HCEC 1CT (cell line): ENCODE measurements at regions not wholly inside any gene's neighbourhood (a gene's known extent, or its start where the extent isn't known, plus 50 kb on each side); places are given as distances from the start of the nearest gene placed in this dataset.

Source experiments
- DNase-seq: peaks from one replicate; pipeline ENCODE4 v3.0.0-alpha.2; 2017

DNA sequence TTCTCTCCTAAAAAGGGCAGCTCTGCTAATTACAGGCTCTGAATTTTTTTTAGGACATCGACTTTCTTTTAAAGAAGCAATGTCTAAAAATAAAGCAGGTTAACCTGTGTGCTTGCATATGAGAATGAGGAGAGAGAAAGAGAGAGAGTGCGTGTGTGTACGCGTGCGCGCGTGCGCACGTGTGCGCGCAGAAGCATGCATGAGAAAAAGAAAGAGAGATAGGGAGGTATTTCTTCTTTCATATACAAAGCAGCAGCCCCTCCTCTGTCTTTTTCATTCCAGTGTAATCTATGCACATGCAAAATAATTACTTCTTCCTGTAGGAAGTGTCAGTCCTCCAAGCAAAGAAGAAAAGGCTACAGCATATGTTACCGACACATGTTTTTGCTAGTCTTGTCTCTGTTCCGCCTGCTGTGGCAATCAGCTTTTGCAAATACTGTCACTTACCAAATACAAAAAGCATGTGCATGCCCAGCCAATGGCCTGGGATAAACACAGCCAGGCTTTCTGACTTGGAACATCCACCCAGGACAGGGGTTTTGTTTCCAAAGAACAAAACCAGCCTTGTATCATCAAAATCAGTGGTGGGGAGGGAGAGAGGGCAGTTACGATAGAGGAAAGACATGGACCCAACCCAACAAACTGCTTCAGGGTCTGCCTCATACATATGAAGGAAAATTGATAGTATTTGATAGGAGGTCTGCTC lies 252.3 kb upstream of the SLC24A2 start:
- DNase-seq: no peak

DNA sequence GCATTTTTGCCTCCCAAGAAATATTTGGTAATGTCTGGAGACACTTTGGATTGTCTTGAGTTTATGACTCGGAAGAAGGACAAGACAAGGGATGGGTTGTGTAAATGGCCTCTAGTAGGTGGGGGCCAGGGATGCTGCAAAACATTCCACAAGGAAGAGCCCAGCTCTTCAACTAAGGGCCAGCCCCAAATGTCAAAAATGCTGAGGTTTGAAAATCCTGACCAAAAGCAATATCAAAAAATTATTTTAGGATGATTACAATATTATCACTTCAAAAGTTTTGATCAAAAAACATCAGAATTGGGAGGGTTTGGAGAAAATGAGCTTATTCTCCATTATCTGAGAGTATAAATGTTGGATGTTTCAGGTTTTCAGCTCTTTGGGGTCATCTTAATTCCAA lies 248.9 kb upstream of the SLC24A2 start:
- DNase-seq: no peak

DNA sequence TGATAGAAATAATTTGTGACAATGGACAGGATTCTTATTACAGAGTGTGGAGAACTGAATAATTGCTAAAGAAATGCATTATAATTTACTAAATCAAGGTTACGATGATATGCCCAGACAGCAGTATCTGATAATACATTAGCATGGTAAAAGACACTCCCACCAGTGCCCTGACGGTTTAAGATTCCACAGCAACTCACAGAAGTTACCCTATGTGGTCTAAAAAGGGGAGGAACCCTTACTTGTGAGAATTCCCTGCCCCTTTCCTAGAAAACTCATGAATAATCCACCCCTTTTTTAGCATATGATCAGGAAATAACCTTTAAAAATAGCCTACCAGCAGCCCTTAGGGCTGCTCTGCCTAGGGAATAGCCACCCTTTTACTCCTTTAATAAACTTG lies 244.7 kb upstream of the SLC24A2 start:
- DNase-seq: no peak

DNA sequence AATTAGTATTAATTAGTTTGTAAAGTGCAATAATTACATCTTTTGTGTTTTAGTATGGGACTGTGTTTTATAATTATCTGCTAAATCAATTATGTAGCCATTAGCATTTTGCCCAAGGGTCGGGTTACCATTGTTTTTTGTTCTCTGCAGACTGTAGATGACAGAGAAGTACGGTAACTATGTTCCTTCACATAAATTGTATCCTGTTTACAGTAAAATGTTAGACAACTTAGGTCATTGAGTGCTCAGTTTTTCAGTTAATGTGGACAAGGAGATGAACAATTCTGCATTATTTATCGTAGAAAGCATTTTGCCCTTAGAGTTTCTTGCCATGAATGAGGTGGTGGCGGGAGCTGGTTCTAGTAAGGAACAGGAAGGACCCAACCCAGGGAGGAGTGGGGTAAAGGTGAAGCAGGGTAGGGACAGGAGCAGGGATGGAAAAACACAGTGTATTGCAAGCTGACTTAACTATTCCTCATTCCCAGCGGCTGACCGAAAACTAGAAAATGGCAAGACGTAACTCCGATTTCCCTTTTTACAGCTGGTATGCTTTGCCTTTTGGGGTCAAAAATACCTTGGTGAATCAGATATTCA lies 243.7 kb upstream of the SLC24A2 start:
- no peak for DNase-seq

DNA sequence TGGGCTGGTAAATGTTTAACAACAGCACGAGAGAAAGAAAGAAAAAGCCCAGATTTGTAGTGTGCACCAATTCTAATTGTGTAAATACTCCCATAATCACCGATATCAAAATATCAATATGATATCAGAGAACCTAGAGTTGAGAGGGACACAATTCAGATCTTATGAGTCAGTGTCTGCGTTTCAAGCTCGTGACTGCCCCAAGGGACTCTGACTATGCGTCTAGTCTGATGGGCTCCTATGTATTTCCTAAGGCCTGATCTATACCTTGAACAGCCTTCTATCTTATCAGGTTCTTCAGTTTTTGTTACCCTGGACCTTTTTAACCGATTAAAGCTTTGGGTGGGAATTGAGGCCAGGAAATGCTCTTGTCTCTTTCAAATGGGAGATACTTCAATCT lies 243.0 kb upstream of the SLC24A2 start:
- no peak for DNase-seq

DNA sequence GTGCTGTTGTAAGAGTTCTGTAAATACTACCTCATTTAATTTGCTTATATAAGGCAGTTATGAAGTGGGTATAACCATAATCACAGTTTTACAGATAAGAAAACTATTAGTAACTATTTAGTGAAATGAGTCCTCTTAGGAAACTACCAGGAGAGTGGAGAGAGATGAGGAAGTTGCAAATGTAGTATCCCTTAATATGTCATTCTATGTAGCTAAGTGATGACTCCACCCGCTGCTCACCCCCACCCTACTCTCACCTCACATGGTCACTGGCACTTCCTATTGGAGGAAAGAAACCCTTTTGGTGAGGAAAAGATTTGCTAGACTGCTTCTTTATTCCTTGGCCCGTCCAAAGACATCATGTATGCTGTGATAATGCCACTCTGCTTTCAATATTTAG lies 241.8 kb upstream of the SLC24A2 start:
- no peak for DNase-seq

DNA sequence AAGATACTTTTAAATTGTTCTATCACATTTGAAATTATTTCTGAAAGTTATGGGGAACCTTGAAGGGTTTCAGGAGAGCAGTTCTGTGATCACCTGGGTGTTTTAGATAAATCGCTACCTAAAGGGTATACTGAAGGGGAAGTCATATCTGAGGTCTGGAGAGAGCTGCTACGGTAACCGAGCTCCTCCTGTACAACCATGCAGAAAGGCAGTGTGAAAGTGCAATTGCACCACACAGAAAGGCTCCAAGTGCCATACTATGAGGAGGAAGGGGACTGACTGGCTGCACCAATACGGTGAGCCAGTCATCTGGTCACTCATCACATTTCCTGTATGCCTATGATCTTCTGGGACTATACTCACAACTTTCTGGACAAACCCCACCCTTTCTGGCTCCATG lies 241.4 kb upstream of the SLC24A2 start:
- DNase-seq: no peak

DNA sequence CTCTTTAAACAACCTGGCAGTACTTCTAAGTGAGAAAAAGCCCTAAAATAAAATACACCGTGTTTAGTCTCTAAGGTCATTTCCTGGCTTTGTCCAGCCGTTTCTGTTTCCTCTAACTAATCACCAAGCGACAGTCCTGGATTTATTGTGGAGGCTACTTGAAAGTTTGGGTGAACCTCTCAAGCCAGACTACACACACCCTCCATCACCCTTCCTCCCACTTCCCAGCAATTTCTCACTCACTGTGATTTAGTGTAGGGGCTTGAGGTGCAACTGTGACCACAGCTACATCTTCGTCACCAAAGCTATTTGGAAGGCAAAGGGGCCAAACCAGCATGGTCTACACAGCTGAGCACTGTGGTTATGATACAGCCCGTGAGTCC lies 240.0 kb upstream of the SLC24A2 start:
- DNase-seq: no peak

DNA sequence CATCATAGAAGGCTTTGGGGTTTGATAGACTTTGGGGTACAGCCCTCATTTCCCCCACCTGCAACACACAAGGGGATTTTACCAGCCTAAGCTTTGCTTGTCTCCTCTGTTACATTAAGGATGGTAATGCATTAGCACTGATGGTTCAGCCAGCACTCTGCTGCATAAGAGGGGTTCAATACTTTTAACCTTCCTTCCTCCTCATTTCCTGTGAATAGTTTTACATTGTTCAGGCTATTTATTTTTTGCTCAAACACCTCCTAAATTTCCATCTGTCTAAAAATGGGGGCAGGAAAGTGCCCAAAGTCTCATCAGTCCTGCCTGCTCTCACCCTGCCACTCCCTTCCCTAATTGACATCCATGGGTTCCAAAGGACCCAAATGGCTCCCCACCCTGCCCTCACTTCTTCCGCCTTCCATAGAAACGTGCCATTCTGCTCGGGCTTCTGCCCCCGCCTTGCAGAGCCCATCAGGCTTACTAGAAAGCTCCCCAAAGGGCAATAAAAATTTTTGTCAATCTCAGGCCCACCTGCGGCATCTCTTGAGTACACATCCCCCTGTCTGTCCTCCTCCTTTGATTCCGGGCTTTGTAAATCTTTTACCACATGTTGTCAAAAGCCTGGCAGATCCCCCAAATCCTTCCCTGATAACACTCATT lies 239.5 kb upstream of the SLC24A2 start:
- no peak for DNase-seq

DNA sequence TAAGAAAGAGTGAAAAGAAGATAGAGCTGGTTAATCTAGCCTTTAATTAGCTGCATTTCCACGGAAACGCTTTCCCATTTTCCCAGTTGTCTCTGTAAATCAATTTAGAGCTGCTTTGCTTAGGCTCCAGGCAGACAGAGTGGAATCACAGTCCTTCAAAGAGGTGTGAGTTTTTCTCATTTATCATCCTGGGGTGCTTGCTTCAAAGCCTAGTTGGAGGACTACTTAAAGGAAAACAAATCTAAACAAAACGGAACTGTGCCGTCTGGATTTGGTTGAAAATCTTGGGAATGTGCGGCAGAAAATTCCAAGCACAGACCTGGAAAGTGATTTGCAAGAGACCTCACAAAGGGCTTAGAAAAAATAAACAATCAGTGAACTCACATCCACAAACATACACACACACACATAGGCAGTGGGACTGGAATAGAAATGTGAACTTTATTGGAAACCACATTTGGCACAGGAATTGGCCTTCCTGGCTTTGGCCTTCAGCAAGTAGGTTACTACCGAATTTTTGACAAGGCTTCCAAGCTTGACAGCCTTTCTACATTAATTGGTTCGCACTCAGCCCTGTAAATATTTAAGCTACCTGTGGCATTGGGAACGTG lies 235.2 kb upstream of the SLC24A2 start:
- DNase-seq: peak; percentile 55

DNA sequence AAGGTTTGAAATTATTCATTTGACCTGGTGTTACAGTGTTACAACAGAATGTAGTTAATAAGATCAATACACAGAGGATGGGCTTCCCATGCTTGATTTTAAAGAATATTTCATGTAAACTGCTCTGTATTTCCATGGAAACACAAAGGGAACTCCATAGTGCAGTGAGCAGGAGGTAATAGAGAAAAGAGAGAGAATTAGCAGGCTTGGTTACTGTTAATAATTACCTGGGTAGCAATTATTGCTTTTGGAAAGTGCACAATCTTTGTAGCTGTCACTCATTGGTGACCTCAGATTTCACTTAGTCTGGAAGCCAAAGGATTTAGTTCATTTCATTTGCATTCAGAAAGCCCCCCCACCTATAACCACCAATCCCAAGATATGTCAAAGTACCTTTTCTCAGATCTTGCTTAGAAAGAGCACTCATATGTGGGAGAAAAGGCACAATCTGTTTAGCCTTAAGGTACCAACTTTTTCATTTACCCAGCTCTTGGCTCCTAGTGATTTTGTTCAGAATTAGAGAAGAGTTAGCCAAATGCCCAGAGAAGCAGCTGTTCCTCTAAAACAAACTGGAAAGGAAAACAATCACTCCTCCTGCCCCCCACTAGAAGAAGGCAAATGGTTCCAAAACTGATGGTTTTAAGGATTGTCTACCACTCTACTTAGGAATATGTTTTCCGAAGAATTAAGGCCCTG lies 234.5 kb upstream of the SLC24A2 start:
- no peak for DNase-seq

DNA sequence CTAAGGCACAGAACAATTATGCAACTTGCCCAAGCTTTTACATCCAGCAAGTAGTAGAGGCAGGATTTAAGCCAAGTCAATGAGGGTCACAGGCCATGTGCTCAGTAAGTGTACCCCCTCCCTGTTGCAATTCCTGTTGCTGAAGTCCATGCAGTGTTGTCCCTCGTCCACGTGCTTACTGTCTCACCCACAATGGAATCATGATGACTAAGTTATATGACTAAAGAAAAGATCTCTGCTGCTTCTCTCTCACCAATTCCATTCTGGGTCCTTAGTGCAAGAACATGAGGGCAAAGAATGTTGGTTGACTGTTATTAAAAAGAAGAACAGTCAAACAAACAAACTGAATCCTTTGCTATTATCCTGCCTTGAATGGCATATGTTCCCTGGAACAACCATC lies 233.6 kb upstream of the SLC24A2 start:
- peak; percentile 90 for DNase-seq

DNA sequence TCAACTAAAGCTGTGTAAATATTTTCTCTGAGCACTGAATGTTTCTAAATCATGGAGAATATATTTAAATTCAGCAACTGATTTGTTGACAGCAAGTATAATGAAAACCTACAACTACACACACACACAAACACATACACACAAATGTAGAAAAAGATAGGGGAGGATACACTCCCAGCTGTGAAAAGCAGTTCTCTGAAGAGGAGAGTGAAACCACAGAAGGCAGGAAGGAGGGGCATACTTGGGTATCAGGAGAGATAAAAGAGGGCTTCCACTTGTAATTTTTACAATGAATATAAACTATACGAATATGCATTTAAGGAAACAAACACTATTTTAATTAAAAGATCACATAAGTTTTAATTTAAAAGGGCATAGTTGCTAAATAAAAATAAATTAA lies 227.8 kb upstream of the SLC24A2 start:
- no peak for DNase-seq

DNA sequence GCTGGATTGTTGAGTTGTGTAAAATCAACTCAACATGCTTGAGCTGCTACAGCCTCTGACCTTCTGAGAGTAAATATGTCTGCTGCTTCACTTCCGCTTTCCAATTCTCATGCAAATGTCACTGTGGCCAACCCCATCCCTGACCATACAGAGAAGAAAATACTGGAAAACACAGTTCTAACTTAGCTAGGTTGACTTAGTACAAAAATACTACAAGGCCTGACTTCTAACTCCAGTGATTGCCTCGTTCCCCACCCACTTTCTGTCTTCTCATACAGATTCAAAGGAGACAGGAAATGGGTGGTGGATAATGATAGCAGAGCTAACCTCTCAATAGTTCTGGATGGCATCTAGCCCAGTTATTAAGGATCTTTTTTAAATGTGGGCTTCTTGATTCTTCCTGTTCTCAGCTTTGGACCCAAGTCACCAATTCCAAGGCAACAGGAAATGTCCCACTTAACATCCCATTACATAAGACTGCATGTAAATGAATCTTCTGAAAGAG lies 226.6 kb upstream of the SLC24A2 start:
- no peak for DNase-seq

DNA sequence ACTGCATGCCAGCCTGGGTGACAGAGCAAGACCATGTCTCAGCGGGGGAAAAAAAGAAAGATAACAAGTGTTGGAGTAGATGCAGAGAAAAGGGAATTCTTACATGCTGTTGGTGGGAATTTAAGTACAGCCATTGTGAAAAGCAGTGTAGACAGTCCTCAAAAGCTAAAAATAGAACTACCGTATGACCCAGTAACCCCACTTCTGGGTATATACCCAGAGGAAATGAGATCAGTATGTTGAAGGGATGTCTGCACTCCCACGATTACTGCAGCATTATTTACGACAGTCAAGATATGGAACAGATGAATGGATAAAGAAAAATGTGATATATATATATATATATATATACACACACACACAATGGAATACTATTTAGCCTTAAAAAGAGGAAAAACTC lies 225.3 kb upstream of the SLC24A2 start:
- no peak for DNase-seq

DNA sequence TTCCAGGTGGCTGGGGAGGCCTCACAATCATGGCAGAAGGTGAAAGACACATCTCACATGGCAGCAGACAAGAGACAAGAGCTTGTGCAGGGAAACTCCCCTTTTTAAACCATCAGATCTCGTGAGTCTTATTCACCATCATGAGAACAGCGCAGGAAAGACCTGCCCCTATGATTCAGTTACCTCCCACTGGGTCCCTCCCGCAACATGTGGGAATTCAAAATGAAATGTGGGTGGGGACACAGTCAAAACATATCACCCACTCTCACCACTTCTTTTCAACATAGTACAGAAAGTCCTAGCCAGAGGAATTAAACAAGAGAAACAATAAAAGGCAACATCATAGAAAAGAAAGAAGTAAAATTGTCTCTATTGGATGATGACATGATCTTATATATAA lies 223.4 kb upstream of the SLC24A2 start:
- no peak for DNase-seq

DNA sequence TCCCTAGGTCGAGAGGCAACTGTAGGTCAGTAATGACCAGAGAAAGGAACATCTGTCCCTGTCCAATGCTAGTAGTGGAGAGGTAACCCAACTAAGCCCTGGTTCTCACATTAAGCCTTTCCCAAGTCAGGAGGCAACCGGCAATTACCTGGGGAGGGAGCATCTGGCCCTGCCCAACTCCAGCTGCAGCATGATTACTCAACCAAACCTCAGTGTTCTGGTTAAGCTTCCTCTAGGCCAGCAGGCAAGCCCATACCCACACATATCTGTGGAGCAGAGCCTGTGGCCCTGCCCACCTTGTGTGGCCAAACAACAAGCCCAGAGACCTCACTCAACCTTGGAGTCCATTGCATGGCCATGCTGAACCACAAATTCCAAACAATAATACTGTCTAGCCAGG lies 220.8 kb upstream of the SLC24A2 start:
- DNase-seq: no peak

DNA sequence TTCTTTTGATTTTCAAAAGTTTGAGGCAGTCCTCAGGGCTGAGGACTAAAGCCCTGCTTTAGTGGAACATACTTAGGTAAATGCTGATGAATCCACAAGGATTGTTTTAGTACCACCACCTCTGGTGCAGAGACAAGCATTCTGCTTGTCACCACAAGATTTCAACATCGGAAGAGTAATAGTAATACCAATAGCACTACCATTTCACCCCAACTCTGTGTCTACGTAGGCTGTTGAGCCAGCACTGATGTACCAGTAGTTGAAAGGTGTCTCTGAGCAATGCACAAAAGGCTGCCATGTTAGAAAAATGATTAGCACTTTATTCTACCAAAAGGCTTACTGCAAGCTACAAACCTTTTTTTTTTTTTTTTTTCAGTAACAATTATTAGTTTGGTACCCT lies 213.2 kb upstream of the SLC24A2 start:
- DNase-seq: peak; percentile 35

DNA sequence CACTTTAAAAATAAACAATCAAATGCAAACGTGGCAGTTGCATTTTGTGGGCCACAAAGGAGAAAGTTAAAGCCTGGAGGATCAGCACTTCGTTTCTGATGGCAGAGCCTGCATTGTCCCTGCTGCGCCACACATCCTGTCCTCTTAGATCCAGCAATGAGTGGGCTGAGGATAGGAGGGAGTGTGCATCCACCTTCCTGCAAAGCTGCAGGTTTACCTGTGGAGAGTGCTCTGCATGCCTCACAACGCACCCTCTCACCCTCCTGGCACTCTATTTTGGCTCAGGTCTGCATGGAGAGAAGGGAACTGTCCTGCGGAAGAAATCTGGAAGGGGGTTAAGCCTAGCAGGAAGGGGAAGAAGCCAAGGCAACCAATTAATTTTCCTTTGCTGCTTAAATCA lies 212.2 kb upstream of the SLC24A2 start:
- no peak for DNase-seq

DNA sequence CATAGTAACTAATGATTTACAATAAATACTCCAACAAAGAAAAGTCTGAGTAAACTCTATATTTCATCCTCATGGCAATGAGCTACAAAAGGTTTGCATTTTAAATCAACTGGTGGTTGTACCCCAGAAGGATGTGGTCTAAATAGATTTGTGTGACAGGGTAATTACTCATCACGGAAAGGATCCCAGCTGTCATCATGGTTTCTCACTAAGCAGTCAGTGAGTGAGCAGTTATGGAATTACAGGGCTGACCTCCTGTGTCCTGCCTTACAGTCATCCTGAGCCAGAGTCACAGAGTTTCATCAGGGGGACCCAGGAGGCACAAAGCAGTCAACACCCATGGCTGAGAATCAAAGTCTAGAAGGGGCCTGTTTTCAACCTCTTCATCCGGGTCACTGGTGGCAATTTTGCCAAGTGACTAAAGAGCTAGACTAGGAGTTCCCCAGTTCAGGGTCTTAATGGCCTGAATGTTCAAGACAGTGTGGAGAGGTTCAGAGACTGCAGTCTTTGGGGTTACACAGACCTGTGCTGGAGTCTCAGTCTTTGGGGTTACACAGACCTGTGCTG lies 210.7 kb upstream of the SLC24A2 start:
- peak; percentile 99 for DNase-seq

DNA sequence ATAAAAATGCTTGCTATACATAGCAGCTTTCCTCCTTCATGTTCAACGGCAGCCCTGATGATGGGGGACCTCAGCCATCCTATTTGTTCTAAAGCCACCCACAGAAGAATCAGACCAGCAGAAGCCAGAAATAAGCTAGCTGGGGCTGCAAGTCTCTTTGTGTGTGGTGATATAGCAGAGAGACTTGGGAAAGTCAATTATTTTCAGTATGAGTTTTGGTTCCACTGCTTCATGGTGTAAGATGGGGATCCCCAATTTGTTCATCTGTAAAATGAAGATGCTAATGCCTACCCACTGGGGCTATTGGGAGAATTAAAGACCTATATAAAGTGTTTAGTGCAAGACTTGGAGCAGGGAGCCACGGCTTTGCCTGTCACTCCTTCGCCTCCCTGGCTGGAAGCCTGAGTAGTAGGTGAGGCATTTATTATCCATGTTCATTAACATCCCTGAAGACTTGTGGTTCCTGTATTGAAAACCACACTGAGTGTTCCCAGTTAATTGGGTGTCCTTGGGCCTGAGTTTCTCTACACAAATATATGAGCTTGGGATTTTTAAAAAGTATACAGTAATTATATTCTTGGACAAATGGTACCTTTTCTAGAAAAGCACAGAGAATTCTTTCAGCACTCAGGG lies 210.1 kb upstream of the SLC24A2 start:
- DNase-seq: peak; percentile 67

DNA sequence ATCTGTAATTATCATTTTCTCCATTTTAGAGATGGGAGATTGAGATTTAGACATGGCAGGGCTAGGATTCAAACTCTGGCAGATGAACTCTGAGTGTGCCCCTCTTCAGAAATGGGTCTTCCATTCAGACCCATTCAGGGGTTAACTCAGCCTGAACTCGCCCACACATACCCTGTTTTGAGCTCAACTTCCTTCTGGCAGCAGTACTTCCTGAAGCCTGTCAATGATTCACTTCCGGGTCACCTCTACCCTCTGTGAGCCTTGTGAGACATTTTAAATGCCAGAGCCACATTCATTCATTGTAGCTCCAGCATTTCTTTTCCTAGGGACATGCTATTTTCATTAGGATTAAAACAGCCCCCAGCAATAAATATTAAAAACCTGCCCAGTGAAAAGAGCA lies 209.3 kb upstream of the SLC24A2 start:
- DNase-seq: peak; percentile 74

DNA sequence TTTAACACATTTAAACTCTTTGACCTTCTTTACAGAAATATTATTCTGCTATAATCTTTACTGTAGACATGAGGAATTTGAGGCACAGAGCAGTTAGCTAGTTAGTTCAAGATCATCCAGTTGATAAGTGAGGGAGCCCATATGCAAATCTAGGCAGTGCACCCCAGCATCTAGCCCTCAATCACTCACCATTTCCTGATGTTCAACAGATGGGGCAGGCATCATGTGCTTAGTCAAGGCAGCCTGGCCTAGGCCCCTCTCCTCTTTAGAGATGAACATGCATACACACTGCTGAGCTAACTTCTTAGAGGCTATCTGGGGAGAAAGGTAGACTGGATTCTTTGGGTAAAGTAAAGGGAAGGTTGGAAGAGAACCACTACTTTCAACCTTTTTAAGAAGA lies 206.8 kb upstream of the SLC24A2 start:
- DNase-seq: no peak
